Hepatocyte (in vitro differentiated cells): ENCODE measurements at regions not wholly inside any gene's neighbourhood (a gene's known extent, or its start where the extent isn't known, plus 50 kb on each side); places are given as distances from the start of the nearest gene placed in this dataset.
"Not testable (repeated sequence)": the region's sequence is repeated elsewhere in the genome, so short reads cannot be mapped to it uniquely, and the experiment has no call there.

Source experiments
- CTCF ChIP-seq: fragments of 200-600 bp; sonication (generic); IDR thresholded peaks from 2 replicates; pipeline ENCODE4 v1.5.1; 2016; ENCODE audit warnings: antibody characterized with exemption, mild to moderate bottlenecking; ENCODE audit not compliant: poor library complexity
- EZH2 ChIP-seq: fragments of 200-600 bp; sonication (generic); IDR thresholded peaks from 2 replicates; pipeline ENCODE4 v1.6.1; 2016; ENCODE audit warnings: antibody characterized with exemption, mild to moderate bottlenecking, borderline replicate concordance
- EZH2phosphoT487 ChIP-seq: fragments of 200-600 bp; sonication (generic); IDR thresholded peaks from one replicate; pipeline ENCODE4 v1.6.1; 2018; ENCODE audit warnings: antibody characterized with exemption, mild to moderate bottlenecking, low read depth, moderate library complexity; ENCODE audit not compliant: unreplicated experiment, severe bottlenecking

DNA sequence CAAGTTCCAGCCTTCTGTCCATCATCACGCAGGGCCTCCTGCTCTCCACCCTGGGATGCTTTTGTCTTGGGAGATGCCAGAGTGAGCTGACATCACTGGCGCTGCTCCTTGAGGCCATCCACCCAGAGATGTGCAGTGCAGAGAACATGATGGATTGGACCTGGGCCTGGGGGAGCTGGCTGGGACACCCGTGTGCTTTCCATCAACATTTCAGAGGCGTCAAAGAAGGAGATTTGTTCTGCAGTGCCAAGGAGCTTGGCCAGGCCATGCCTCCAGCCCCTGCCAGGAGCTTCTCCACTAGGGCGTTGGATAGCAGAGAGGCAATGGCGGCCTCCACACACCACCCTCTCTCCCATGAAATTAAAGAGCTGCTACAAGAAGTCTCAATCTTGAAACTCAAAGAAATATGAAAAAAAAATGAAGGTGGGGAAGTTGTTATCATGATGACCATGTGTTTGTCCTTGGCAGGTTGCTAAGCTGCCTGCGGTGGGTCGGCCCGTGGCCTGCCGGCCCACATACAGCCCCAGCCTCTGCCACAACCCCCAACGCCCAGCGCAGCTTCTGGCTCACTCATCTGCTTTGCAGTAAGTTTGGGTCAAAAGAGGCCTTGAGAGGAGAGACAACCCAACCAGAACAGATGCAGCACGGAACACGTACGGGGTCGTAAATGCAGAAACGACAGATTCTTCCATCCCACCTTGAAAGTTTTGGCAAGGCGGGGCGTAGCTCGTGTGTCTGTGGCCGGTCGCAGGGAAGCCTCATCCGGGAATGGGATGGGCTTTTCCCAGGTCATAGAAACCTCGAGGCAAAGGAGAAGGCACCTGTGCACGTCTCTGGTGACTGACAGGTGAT is 196.0 kb downstream of the NPIPB11 start:
- not testable (repeated sequence) for TF ChIP-seq CTCF, EZH2, EZH2phosphoT487
